MM.1S (cell line): ENCODE measurements at regions not wholly inside any gene's neighbourhood (a gene's known extent, or its start where the extent isn't known, plus 50 kb on each side); places are given as distances from the start of the nearest gene placed in this dataset.

Source experiments
- CTCF ChIP-seq: fragments of 300-600 bp; sonication (generic); IDR thresholded peaks from 2 replicates; pipeline ENCODE4 v1.5.1; 2016; ENCODE audit warnings: antibody characterized with exemption, low read length, mixed read lengths
- EZH2 ChIP-seq: fragments of 300-600 bp; sonication (generic); optimal IDR thresholded peaks from 2 replicates; pipeline ENCODE3; 2017; ENCODE audit warnings: low read depth, mild to moderate bottlenecking, antibody characterized with exemption, low read length, mixed read lengths
- EZH2phosphoT487 ChIP-seq: fragments of 300-600 bp; sonication (generic); IDR thresholded peaks from 2 replicates; pipeline ENCODE4 v1.6.1; 2018; ENCODE audit warnings: antibody characterized with exemption, low read length

- TF ChIP-seq CTCF (no peak), EZH2phosphoT487 (no peak), EZH2 (no peak)
Observed at GRCh38 chr5:173456181-173456580, 128.0 kb upstream of the STC2 start.
